ENCODE measurements at regions not wholly inside any gene's neighbourhood (a gene's known extent, or its start where the extent isn't known, plus 50 kb on each side); places are given as distances from the start of the nearest gene placed in this dataset. TPM values are rescaled to one million over a fixed set of nuclear protein-coding genes. Genes with fewer than 3 reads are reported as not detected.

- no peak for DNase-seq
Measured at GRCh38 chrX:36947214-36947613, 61.0 kb upstream of the FAM47C start.

GRCh38 chrX:36950495-36951253 is 57.5 kb upstream of the FAM47C start:
- no peak for DNase-seq

DNA sequence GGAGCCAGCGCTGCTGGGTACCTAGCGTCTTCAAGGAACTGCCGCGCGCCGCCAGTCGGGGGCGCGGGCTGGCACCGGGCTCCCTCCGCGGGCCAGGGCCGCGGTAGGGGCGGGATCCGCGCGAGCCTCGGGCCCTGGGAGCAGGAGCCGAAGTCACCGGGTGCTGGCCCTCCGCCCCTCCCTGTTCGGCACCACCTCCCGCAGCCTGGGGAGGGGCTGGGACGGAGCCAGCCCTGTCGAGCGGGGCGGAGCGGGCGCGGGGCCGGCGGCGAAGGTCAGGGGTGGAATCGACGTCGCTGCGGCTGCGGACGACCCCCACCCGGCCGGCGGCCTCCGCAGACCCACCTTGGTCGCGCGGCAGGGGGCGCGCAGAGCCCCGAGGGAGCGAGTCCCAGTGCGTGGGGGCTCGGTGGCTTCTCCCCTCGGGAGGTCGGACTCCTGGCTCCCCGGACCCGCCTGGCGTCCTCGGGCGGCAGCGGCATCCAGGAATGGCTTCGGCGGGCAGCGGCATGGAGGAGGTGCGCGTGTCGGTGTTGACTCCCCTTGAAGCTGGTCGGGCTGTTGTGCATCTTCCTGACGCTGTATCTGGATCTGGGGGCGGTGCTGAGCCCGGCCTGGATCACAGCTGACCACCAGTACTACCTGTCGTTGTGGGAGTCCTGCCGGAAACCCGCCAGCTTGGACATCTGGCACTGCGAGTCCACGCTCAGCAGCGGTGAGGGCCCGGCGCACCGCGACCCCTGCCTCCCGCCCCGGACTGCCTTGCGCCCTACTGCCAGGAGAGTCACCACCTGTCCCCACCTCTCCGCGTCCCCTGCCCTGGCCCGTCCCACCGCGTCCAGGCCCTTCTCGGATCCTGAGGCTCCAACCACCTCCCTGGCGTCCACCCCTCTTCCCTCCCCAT is 50.5 kb upstream of the FAM47C start:
- peak; percentile 12 for DNase-seq

Small RNA genes in the stretch of these regions (small RNA-seq; reads per million reads assigned to genes)
- not detected for gene BX842568.4 (ENCODE audit: low replicate concordance)

Measured in tongue (tissue), 2 donors.